H1 (cell line): ENCODE measurements at regions not wholly inside any gene's neighbourhood (a gene's known extent, or its start where the extent isn't known, plus 50 kb on each side); places are given as distances from the start of the nearest gene placed in this dataset.

Experiments used
- ATF2 ChIP-seq: IDR thresholded peaks from 2 replicates; pipeline ENCODE4 v1.6.1; 2012; ENCODE audit warnings: low read length, inconsistent platforms
- CHD2 ChIP-seq: IDR thresholded peaks from 2 replicates; pipeline ENCODE4 v1.6.1; 2012; ENCODE audit warnings: low read length, improper control_type of control experiment
- NRF1 ChIP-seq: IDR thresholded peaks from 2 replicates; pipeline ENCODE4 v1.6.1; 2011; ENCODE audit warnings: mild to moderate bottlenecking, low read depth, low read length, improper control_type of control experiment

DNA sequence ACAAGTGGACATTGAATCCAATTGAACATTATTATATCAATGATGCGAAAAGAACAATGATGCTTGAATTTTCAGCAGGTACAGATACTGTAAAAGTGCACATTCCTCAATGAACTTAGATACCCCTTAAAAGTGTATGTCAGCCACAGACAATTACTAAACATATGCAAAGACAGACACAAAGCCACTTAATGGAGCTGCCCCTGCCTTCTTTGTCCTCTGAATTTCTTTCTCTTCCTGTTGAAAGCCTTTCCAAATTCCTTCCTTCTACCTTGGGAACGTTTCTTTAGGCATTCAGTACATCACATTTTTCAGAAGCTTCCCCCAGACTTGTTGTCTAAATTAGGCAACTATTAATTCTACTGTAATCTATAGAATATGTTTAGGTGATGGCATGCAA is 706.8 kb upstream of the MBL2 start (continued):
- TF ChIP-seq ATF2: 0 out of 2 replicates have a peak, but pooled peaks have one; percentile 43
- TF ChIP-seq CHD2: no peak
- no peak for TF ChIP-seq NRF1
